ENCODE measurements at regions not wholly inside any gene's neighbourhood (a gene's known extent, or its start where the extent isn't known, plus 50 kb on each side); places are given as distances from the start of the nearest gene placed in this dataset.
"Not testable (repeated sequence)": the region's sequence is repeated elsewhere in the genome, so short reads cannot be mapped to it uniquely, and the experiment has no call there.

DNA sequence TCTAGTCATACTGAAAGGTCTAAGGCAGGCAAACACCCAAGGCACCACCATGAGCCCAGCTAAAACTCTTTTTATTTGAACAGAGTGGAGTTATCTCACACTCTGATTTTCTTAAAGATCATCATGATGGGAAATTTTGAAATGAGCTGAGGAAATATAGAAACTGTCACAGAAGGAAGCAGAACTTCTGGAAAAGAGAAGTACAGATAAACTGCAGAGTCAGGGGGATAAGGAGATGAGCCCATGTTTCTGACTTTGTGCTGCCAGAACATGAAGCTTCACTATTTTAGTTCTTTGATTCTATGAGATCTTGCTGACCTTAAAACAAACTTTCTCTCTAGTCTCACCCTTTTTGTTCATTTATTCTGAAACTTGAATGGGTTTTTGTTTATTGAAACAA, 406.5 kb upstream of the EDIL3 start:
- Histone ChIP-seq H3K4me1 (ENCODE audit: control insufficient read depth, insufficient read depth, low read length, unreplicated experiment) (peaks cover 15% of the 10 kb centered on the region), H2AFZ (ENCODE audit: low read length, unreplicated experiment) (no peak overlapping the region), H3K4me3 (ENCODE audit: low read depth, low read length) (no peak overlapping the region), H3K36me3 (ENCODE audit: insufficient read depth, low read length) (no peaks in the 10 kb centered on the region), H3K79me2 (ENCODE audit: control insufficient read depth, insufficient read depth, low read length, unreplicated experiment) (no peaks in the 10 kb centered on the region), H3K27me3 (ENCODE audit: insufficient read depth, low read length) (no peaks in the 10 kb centered on the region), H3K27ac (ENCODE audit: low read depth, low read length) (no peak overlapping the region)

GRCh38 chr5:84790406-84790805, 405.7 kb upstream of the EDIL3 start:
- Histone ChIP-seq H3K27me3 (ENCODE audit: insufficient read depth, low read length) (no peaks in the 10 kb centered on the region), H3K79me2 (ENCODE audit: control insufficient read depth, insufficient read depth, low read length, unreplicated experiment) (no peaks in the 10 kb centered on the region), H3K36me3 (ENCODE audit: insufficient read depth, low read length) (no peaks in the 10 kb centered on the region), H2AFZ (ENCODE audit: low read length, unreplicated experiment) (no peak overlapping the region), H3K4me1 (ENCODE audit: control insufficient read depth, insufficient read depth, low read length, unreplicated experiment) (peaks cover 15% of the 10 kb centered on the region), H3K4me3 (ENCODE audit: low read depth, low read length) (no peak overlapping the region), H3K27ac (ENCODE audit: low read depth, low read length) (no peak overlapping the region)

DNA sequence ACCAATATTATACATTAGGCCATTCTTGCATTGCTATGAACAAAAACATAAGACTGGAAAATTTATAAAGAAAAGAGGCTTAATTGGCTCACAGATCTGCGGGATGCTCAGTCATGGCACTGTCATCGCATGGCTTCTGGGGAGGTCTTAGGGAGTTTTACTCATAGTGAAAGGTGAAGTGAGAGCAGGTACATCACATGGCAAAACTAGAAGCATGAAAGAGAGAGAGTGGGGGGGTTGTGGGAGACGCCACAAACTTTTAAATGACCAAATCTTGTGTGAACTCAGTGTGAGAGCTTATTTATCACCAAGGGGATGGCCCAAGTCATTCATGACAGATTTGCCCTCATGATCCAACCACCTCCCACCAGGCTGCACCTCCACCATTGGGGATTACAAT, 398.3 kb upstream of the EDIL3 start:
- no peak overlapping the region for H3K27ac ChIP-seq (ENCODE audit: low read depth, low read length)
- no peak overlapping the region for H2AFZ ChIP-seq (ENCODE audit: low read length, unreplicated experiment)
- H3K27me3 ChIP-seq (ENCODE audit: insufficient read depth, low read length), result no peaks in the 10 kb centered on the region
- H3K4me1 ChIP-seq (ENCODE audit: control insufficient read depth, insufficient read depth, low read length, unreplicated experiment), result no peaks in the 10 kb centered on the region
- H3K79me2 ChIP-seq (ENCODE audit: control insufficient read depth, insufficient read depth, low read length, unreplicated experiment), result no peaks in the 10 kb centered on the region
- H3K4me3 ChIP-seq (ENCODE audit: low read depth, low read length), result no peak overlapping the region
- H3K36me3 ChIP-seq (ENCODE audit: insufficient read depth, low read length), result no peaks in the 10 kb centered on the region

DNA sequence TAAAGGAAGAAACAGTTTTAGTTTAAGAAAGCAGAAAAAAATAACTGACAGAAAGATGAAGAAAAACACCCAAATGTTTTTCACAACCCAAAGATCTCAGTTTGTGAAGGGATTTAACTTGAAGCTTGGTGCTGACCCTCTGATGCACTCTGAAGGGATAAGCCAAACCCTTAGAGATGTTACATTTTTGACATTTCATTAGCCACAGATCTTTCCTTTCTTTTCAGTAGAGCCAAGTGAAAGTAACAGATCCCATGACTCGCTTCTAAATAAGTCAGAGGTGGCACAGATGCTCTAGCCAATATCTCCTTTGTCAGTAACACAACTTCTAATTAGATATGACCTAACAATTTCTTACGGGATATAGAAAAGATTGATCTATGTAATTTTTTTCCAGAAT, 394.5 kb upstream of the EDIL3 start:
- no peaks in the 10 kb centered on the region for H3K27me3 ChIP-seq (ENCODE audit: insufficient read depth, low read length)
- no peaks in the 10 kb centered on the region for H3K79me2 ChIP-seq (ENCODE audit: control insufficient read depth, insufficient read depth, low read length, unreplicated experiment)
- no peak overlapping the region for H3K27ac ChIP-seq (ENCODE audit: low read depth, low read length)
- H3K36me3 ChIP-seq (ENCODE audit: insufficient read depth, low read length), result no peaks in the 10 kb centered on the region
- no peaks in the 10 kb centered on the region for H3K4me1 ChIP-seq (ENCODE audit: control insufficient read depth, insufficient read depth, low read length, unreplicated experiment)
- H2AFZ ChIP-seq (ENCODE audit: low read length, unreplicated experiment), result peak overlapping the region; percentile 43
- no peak overlapping the region for H3K4me3 ChIP-seq (ENCODE audit: low read depth, low read length)

- Histone ChIP-seq H3K27ac (ENCODE audit: low read depth, low read length) (no peak overlapping the region), H3K79me2 (ENCODE audit: control insufficient read depth, insufficient read depth, low read length, unreplicated experiment) (no peaks in the 10 kb centered on the region), H2AFZ (ENCODE audit: low read length, unreplicated experiment) (no peak overlapping the region), H3K36me3 (ENCODE audit: insufficient read depth, low read length) (no peaks in the 10 kb centered on the region), H3K4me1 (ENCODE audit: control insufficient read depth, insufficient read depth, low read length, unreplicated experiment) (no peaks in the 10 kb centered on the region), H3K4me3 (ENCODE audit: low read depth, low read length) (no peak overlapping the region), H3K27me3 (ENCODE audit: insufficient read depth, low read length) (no peaks in the 10 kb centered on the region)
Measured at GRCh38 chr5:84764227-84764626, 379.5 kb upstream of the EDIL3 start.

DNA sequence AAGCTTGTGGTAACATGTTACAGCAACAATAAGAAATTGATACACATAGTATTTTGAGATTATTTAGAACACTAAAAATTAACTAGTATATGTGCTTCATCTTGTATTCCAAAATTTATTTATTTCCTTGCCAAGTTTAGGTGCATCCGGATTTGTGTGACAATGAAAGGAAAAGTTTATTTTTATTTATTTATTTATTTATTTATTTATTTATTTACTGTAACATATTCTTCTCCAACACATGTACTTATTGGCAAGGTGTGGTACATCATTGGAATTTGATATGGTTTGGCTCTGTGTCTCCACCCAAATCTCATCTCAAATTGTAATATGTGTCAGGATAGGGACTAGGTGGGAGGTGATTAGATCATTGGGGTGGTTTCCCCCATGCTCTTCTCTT, 373.3 kb upstream of the EDIL3 start:
- Histone ChIP-seq H3K79me2 (ENCODE audit: control insufficient read depth, insufficient read depth, low read length, unreplicated experiment) (no peaks in the 10 kb centered on the region), H3K4me3 (ENCODE audit: low read depth, low read length) (no peak overlapping the region), H3K4me1 (ENCODE audit: control insufficient read depth, insufficient read depth, low read length, unreplicated experiment) (no peaks in the 10 kb centered on the region), H3K27me3 (ENCODE audit: insufficient read depth, low read length) (no peaks in the 10 kb centered on the region), H3K27ac (ENCODE audit: low read depth, low read length) (no peak overlapping the region), H2AFZ (ENCODE audit: low read length, unreplicated experiment) (no peak overlapping the region), H3K36me3 (ENCODE audit: insufficient read depth, low read length) (no peaks in the 10 kb centered on the region)

- no peak overlapping the region for H3K27ac ChIP-seq (ENCODE audit: low read depth, low read length)
- no peak overlapping the region for H2AFZ ChIP-seq (ENCODE audit: low read length, unreplicated experiment)
- no peaks in the 10 kb centered on the region for H3K27me3 ChIP-seq (ENCODE audit: insufficient read depth, low read length)
- no peaks in the 10 kb centered on the region for H3K79me2 ChIP-seq (ENCODE audit: control insufficient read depth, insufficient read depth, low read length, unreplicated experiment)
- H3K36me3 ChIP-seq (ENCODE audit: insufficient read depth, low read length), result no peaks in the 10 kb centered on the region
- no peak overlapping the region for H3K4me3 ChIP-seq (ENCODE audit: low read depth, low read length)
- H3K4me1 ChIP-seq (ENCODE audit: control insufficient read depth, insufficient read depth, low read length, unreplicated experiment), result no peaks in the 10 kb centered on the region
Measured at GRCh38 chr5:84752780-84753179, 368.1 kb upstream of the EDIL3 start.

- Histone ChIP-seq H3K4me3 (ENCODE audit: low read depth, low read length) (no peak overlapping the region), H3K27ac (ENCODE audit: low read depth, low read length) (no peak overlapping the region), H2AFZ (ENCODE audit: low read length, unreplicated experiment) (no peak overlapping the region), H3K36me3 (ENCODE audit: insufficient read depth, low read length) (no peaks in the 10 kb centered on the region), H3K27me3 (ENCODE audit: insufficient read depth, low read length) (no peaks in the 10 kb centered on the region), H3K4me1 (ENCODE audit: control insufficient read depth, insufficient read depth, low read length, unreplicated experiment) (no peaks in the 10 kb centered on the region), H3K79me2 (ENCODE audit: control insufficient read depth, insufficient read depth, low read length, unreplicated experiment) (no peaks in the 10 kb centered on the region)
Measured at GRCh38 chr5:84748313-84748712, 363.6 kb upstream of the EDIL3 start.

- H3K27ac ChIP-seq (ENCODE audit: low read depth, low read length); H3K27me3 ChIP-seq (ENCODE audit: insufficient read depth, low read length); H2AFZ ChIP-seq (ENCODE audit: low read length, unreplicated experiment); H3K79me2 ChIP-seq (ENCODE audit: control insufficient read depth, insufficient read depth, low read length, unreplicated experiment); H3K36me3 ChIP-seq (ENCODE audit: insufficient read depth, low read length); H3K4me3 ChIP-seq (ENCODE audit: low read depth, low read length); H3K4me1 ChIP-seq (ENCODE audit: control insufficient read depth, insufficient read depth, low read length, unreplicated experiment): not testable (repeated sequence)
Measured at GRCh38 chr5:84746280-84746679, 361.6 kb upstream of the EDIL3 start.

DNA sequence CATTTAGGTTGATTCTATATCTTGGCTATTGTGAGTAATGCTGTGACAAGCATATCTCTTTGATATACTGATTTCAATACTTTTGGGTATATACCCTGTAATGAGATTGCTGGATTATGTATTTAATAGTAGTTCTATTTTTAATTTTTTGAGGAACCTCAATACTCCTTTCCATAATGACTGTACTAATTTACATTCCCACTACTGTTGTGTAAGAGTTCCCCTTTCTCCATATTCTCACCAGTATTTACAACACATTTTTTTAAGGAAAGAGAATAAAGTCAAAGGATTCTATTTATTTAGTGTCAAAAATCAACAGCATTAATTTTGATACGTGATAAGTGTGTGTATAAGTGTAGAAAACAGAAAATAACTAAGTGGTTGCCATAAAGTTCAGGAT, 356.4 kb upstream of the EDIL3 start:
- H3K36me3 ChIP-seq (ENCODE audit: insufficient read depth, low read length), result no peaks in the 10 kb centered on the region
- no peak overlapping the region for H3K4me3 ChIP-seq (ENCODE audit: low read depth, low read length)
- no peak overlapping the region for H3K27ac ChIP-seq (ENCODE audit: low read depth, low read length)
- no peaks in the 10 kb centered on the region for H3K27me3 ChIP-seq (ENCODE audit: insufficient read depth, low read length)
- no peaks in the 10 kb centered on the region for H3K79me2 ChIP-seq (ENCODE audit: control insufficient read depth, insufficient read depth, low read length, unreplicated experiment)
- no peaks in the 10 kb centered on the region for H3K4me1 ChIP-seq (ENCODE audit: control insufficient read depth, insufficient read depth, low read length, unreplicated experiment)
- no peak overlapping the region for H2AFZ ChIP-seq (ENCODE audit: low read length, unreplicated experiment)

- Histone ChIP-seq H3K36me3 (ENCODE audit: insufficient read depth, low read length) (no peaks in the 10 kb centered on the region), H3K27ac (ENCODE audit: low read depth, low read length) (no peak overlapping the region), H3K4me1 (ENCODE audit: control insufficient read depth, insufficient read depth, low read length, unreplicated experiment) (peaks cover 4% of the 10 kb centered on the region), H2AFZ (ENCODE audit: low read length, unreplicated experiment) (no peak overlapping the region), H3K79me2 (ENCODE audit: control insufficient read depth, insufficient read depth, low read length, unreplicated experiment) (no peaks in the 10 kb centered on the region), H3K27me3 (ENCODE audit: insufficient read depth, low read length) (no peaks in the 10 kb centered on the region), H3K4me3 (ENCODE audit: low read depth, low read length) (no peak overlapping the region)
Measured at GRCh38 chr5:84729326-84729725, 344.6 kb upstream of the EDIL3 start.

DNA sequence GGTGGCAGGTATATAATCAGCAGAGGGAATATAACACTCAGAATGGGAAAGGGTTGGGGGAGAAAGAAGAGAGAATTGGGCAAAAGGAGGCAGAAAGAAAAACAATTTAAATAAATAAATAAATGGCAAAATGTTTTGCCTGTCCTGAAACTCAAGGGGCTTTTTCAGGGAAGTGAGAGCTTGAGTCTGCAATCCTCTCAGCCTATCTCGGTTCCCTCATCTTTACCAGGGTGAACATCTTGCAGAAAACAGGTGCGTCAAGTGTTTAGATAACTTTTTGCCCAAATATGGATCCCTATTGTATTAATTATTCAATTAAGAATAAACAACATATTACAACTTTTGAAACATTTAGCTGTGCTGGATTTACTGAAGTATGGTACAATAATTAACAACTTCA, 343.0 kb upstream of the EDIL3 start:
- Histone ChIP-seq H3K27me3 (ENCODE audit: insufficient read depth, low read length) (no peaks in the 10 kb centered on the region), H3K27ac (ENCODE audit: low read depth, low read length) (no peak overlapping the region), H3K36me3 (ENCODE audit: insufficient read depth, low read length) (no peaks in the 10 kb centered on the region), H3K4me3 (ENCODE audit: low read depth, low read length) (no peak overlapping the region), H3K4me1 (ENCODE audit: control insufficient read depth, insufficient read depth, low read length, unreplicated experiment) (peaks cover 4% of the 10 kb centered on the region), H3K79me2 (ENCODE audit: control insufficient read depth, insufficient read depth, low read length, unreplicated experiment) (no peaks in the 10 kb centered on the region), H2AFZ (ENCODE audit: low read length, unreplicated experiment) (no peak overlapping the region)

Data from ACC112 (cell line).